ENCODE measurements at regions not wholly inside any gene's neighbourhood (a gene's known extent, or its start where the extent isn't known, plus 50 kb on each side); places are given as distances from the start of the nearest gene placed in this dataset.

DNA sequence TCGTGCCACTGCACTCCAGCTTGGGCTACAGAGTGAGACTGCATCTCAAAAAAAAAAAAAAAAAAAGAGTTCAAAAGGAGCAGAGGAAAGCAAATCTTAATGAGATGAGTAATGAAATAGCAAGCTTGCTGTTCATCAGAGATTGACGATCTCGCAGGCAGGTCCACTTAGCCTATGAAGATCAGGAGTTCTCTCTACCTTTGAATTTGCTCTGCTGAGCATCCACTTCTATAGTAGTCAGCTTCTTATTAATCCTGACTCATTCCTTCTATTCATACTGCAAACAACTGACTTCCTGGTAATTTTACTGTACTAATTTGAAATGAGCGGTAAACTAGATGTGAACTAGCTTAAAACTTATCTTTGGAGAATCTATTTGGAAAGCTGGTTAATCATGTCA lies 1014.6 kb downstream of the GATA3 start:
- TF ChIP-seq ZNF565 (CRISPR knock-in tag; conservative IDR thresholded peaks at IDR 0.05; ENCODE audit: low read depth) = no peak
- TF ChIP-seq OSR1 (CRISPR knock-in tag; IDR thresholded peaks at IDR 0.05) = no peak
- TF ChIP-seq, protein P1, sequence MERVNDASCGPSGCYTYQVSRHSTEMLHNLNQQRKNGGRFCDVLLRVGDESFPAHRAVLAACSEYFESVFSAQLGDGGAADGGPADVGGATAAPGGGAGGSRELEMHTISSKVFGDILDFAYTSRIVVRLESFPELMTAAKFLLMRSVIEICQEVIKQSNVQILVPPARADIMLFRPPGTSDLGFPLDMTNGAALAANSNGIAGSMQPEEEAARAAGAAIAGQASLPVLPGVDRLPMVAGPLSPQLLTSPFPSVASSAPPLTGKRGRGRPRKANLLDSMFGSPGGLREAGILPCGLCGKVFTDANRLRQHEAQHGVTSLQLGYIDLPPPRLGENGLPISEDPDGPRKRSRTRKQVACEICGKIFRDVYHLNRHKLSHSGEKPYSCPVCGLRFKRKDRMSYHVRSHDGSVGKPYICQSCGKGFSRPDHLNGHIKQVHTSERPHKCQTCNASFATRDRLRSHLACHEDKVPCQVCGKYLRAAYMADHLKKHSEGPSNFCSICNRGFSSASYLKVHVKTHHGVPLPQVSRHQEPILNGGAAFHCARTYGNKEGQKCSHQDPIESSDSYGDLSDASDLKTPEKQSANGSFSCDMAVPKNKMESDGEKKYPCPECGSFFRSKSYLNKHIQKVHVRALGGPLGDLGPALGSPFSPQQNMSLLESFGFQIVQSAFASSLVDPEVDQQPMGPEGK (CRISPR knock-in tag; IDR thresholded peaks at IDR 0.05; ENCODE audit: borderline replicate concordance) = no peak
- TF ChIP-seq PPARA (CRISPR knock-in tag; IDR thresholded peaks at IDR 0.05; ENCODE audit: borderline replicate concordance) = no peak
- TF ChIP-seq ISL1 (CRISPR knock-in tag; IDR thresholded peaks at IDR 0.05) = no peak
- TF ChIP-seq, protein P2, sequence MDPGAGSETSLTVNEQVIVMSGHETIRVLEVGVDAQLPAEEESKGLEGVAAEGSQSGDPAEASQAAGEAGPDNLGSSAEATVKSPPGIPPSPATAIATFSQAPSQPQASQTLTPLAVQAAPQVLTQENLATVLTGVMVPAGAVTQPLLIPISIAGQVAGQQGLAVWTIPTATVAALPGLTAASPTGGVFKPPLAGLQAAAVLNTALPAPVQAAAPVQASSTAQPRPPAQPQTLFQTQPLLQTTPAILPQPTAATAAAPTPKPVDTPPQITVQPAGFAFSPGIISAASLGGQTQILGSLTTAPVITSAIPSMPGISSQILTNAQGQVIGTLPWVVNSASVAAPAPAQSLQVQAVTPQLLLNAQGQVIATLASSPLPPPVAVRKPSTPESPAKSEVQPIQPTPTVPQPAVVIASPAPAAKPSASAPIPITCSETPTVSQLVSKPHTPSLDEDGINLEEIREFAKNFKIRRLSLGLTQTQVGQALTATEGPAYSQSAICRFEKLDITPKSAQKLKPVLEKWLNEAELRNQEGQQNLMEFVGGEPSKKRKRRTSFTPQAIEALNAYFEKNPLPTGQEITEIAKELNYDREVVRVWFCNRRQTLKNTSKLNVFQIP (CRISPR knock-in tag; IDR thresholded peaks at IDR 0.05; ENCODE audit: borderline replicate concordance, low read depth) = no peak
- no peak for TF ChIP-seq GLIS3 (CRISPR knock-in tag; IDR thresholded peaks at IDR 0.05)
- TF ChIP-seq, protein P3, sequence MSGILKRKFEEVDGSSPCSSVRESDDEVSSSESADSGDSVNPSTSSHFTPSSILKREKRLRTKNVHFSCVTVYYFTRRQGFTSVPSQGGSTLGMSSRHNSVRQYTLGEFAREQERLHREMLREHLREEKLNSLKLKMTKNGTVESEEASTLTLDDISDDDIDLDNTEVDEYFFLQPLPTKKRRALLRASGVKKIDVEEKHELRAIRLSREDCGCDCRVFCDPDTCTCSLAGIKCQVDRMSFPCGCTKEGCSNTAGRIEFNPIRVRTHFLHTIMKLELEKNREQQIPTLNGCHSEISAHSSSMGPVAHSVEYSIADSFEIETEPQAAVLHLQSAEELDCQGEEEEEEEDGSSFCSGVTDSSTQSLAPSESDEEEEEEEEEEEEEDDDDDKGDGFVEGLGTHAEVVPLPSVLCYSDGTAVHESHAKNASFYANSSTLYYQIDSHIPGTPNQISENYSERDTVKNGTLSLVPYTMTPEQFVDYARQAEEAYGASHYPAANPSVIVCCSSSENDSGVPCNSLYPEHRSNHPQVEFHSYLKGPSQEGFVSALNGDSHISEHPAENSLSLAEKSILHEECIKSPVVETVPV (CRISPR knock-in tag; IDR thresholded peaks at IDR 0.05) = no peak
- TF ChIP-seq TOX (CRISPR knock-in tag; IDR thresholded peaks at IDR 0.05; ENCODE audit: borderline replicate concordance) = no peak
- TF ChIP-seq BACH2 (CRISPR knock-in tag; IDR thresholded peaks at IDR 0.05; ENCODE audit: borderline replicate concordance) = no peak
- TF ChIP-seq, protein P4, sequence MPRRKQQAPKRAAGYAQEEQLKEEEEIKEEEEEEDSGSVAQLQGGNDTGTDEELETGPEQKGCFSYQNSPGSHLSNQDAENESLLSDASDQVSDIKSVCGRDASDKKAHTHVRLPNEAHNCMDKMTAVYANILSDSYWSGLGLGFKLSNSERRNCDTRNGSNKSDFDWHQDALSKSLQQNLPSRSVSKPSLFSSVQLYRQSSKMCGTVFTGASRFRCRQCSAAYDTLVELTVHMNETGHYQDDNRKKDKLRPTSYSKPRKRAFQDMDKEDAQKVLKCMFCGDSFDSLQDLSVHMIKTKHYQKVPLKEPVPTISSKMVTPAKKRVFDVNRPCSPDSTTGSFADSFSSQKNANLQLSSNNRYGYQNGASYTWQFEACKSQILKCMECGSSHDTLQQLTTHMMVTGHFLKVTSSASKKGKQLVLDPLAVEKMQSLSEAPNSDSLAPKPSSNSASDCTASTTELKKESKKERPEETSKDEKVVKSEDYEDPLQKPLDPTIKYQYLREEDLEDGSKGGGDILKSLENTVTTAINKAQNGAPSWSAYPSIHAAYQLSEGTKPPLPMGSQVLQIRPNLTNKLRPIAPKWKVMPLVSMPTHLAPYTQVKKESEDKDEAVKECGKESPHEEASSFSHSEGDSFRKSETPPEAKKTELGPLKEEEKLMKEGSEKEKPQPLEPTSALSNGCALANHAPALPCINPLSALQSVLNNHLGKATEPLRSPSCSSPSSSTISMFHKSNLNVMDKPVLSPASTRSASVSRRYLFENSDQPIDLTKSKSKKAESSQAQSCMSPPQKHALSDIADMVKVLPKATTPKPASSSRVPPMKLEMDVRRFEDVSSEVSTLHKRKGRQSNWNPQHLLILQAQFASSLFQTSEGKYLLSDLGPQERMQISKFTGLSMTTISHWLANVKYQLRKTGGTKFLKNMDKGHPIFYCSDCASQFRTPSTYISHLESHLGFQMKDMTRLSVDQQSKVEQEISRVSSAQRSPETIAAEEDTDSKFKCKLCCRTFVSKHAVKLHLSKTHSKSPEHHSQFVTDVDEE (CRISPR knock-in tag; IDR thresholded peaks at IDR 0.05) = no peak
- TF ChIP-seq ZFP30 (CRISPR knock-in tag; IDR thresholded peaks at IDR 0.05) = no peak
- no peak for TF ChIP-seq SNAI2 (CRISPR knock-in tag; IDR thresholded peaks at IDR 0.05)
- TF ChIP-seq TCF4 (CRISPR knock-in tag; IDR thresholded peaks at IDR 0.05; ENCODE audit: borderline replicate concordance) = no peak
- TF ChIP-seq ZC3H10 (CRISPR knock-in tag; IDR thresholded peaks at IDR 0.05) = no peak
- no peak for TF ChIP-seq ESRRG (CRISPR knock-in tag; IDR thresholded peaks at IDR 0.05)
- TF ChIP-seq, protein P5, sequence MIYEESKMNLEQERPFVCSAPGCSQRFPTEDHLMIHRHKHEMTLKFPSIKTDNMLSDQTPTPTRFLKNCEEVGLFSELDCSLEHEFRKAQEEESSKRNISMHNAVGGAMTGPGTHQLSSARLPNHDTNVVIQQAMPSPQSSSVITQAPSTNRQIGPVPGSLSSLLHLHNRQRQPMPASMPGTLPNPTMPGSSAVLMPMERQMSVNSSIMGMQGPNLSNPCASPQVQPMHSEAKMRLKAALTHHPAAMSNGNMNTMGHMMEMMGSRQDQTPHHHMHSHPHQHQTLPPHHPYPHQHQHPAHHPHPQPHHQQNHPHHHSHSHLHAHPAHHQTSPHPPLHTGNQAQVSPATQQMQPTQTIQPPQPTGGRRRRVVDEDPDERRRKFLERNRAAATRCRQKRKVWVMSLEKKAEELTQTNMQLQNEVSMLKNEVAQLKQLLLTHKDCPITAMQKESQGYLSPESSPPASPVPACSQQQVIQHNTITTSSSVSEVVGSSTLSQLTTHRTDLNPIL (CRISPR knock-in tag; IDR thresholded peaks at IDR 0.05; ENCODE audit: low read depth) = no peak
- TF ChIP-seq CSDC2 (CRISPR knock-in tag; IDR thresholded peaks at IDR 0.05) = no peak
- ATAC-seq = no peak

DNA sequence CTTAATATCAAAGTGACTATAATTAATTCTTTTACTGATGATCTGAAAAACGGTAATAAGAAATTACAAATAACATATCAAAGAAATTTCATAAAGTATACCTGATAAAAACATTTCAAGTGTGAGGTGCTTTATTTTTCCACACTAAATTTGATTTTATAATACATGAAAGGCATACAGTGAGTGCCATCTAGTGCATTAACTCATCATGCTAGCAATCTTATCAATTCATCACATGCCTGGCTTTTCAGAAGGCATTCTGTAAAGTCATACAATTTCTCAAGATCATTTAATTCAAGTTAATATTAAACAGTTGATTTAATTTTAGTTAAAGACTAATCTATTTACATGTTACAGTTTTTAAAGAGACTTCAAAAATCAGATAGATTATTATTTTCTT lies 1020.9 kb downstream of the GATA3 start:
- ATAC-seq = no peak
- TF ChIP-seq GLIS3 (CRISPR knock-in tag; IDR thresholded peaks at IDR 0.05) (no peak), OSR1 (CRISPR knock-in tag; IDR thresholded peaks at IDR 0.05) (no peak), TCF4 (CRISPR knock-in tag; IDR thresholded peaks at IDR 0.05; ENCODE audit: borderline replicate concordance) (peak; percentile 34; the same call in 1 of the 2 replicates), BACH2 (CRISPR knock-in tag; IDR thresholded peaks at IDR 0.05; ENCODE audit: borderline replicate concordance) (no peak), ISL1 (CRISPR knock-in tag; IDR thresholded peaks at IDR 0.05) (peak; percentile 39), ZNF8 (CRISPR knock-in tag; IDR thresholded peaks at IDR 0.05) (no peak), RARB (CRISPR knock-in tag; IDR thresholded peaks at IDR 0.05) (no peak)

DNA sequence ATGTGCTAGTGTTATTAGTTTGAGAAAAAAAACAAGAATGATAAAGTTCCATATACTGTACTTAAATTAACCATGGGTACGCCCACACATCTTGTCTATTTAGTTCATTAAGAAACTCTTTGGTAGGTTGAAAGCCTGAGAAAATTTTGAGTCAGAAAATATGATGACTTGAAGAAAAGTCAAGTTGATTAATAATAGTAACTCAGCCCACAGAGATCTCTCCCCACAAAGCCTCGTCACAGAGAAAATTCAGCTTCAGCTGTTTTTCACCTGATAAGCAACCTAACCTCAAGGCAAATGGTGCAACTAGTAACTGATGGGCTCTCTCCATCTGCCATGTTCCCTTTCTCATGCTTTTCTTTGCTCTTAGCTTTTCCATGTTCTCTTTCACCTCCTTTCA lies 1021.6 kb downstream of the GATA3 start:
- TF ChIP-seq, protein P1 (CRISPR knock-in tag; IDR thresholded peaks at IDR 0.05; ENCODE audit: borderline replicate concordance) = no peak
- TF ChIP-seq SNAI2 (CRISPR knock-in tag; IDR thresholded peaks at IDR 0.05) (no peak), TCF4 (CRISPR knock-in tag; IDR thresholded peaks at IDR 0.05; ENCODE audit: borderline replicate concordance) (no peak), ZNF8 (CRISPR knock-in tag; IDR thresholded peaks at IDR 0.05) (no peak), TOX (CRISPR knock-in tag; IDR thresholded peaks at IDR 0.05; ENCODE audit: borderline replicate concordance) (no peak), OSR1 (CRISPR knock-in tag; IDR thresholded peaks at IDR 0.05) (no peak)
- TF ChIP-seq, protein P2 (CRISPR knock-in tag; IDR thresholded peaks at IDR 0.05; ENCODE audit: borderline replicate concordance, low read depth) = no peak
- ATAC-seq = no peak
